ENCODE measurements at regions not wholly inside any gene's neighbourhood (a gene's known extent, or its start where the extent isn't known, plus 50 kb on each side); places are given as distances from the start of the nearest gene placed in this dataset.
A peak's percentile ranks its signal among the peaks of the same experiment; 100 is the strongest.

GRCh38 chr5:165871291-165871690 is 2365.9 kb downstream of the MAT2B start:
- DNase-seq: no peak

GRCh38 chr5:165874851-165875250 is 2369.4 kb downstream of the MAT2B start:
- DNase-seq: no peak

DNA sequence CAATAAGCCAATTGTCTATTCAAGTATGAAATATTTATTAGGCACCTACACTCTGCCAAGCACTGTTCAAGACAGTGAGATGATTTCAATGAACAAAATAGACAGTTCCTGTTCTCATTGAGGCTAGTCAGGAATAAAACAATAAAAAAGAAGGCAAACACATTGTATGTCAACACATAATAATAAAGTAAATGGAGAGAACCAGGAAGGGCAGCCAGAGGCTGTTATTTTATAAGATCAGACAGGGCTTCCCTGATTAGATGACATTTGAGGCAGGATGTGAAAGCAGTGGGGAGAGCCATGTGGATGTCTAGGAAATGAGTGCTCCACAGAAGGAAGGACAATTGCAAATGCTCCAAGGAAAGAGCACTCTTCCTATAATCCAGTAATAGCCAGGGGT is 2371.1 kb downstream of the MAT2B start:
- no peak for DNase-seq

DNA sequence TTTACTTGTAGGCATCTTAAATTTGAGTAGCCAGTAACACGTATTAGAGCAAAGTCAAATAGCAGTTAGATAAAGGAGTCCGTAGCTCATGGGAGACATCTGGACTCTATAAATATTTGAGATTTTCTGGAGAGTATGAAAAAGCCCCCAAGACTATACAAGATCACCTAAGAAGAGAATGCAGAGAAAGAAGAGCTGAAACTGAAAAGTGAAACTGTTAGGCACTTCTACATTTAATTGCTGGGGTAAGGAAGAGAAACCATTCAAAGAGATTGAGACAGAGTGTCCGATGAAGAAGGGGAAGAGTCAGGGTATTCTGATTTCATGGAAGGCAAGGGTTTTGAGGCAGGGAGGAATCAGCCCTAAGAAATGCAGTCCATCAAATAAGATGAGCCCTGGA is 2372.1 kb downstream of the MAT2B start:
- DNase-seq: no peak

DNA sequence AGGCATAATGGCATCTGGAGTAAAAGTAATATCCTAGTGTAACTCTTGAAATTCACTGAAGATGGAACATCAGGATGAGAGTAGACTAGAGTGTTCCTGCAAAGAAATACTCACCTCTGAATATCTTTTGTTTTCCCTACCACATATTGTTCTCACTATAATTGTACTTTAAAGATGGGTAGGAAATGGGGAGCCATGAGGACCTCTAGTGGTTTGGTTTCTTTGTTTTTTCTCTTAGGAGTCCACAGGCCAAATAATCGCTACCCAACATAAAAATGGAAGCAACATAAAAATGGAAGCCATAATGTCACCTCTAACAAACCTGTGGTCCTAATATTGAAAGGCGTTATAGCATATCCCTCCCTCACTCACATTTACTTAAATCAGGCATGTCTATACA is 2375.8 kb downstream of the MAT2B start:
- no peak for DNase-seq

- DNase-seq: no peak
Measured at GRCh38 chr5:165882099-165882498, 2376.7 kb downstream of the MAT2B start.

DNA sequence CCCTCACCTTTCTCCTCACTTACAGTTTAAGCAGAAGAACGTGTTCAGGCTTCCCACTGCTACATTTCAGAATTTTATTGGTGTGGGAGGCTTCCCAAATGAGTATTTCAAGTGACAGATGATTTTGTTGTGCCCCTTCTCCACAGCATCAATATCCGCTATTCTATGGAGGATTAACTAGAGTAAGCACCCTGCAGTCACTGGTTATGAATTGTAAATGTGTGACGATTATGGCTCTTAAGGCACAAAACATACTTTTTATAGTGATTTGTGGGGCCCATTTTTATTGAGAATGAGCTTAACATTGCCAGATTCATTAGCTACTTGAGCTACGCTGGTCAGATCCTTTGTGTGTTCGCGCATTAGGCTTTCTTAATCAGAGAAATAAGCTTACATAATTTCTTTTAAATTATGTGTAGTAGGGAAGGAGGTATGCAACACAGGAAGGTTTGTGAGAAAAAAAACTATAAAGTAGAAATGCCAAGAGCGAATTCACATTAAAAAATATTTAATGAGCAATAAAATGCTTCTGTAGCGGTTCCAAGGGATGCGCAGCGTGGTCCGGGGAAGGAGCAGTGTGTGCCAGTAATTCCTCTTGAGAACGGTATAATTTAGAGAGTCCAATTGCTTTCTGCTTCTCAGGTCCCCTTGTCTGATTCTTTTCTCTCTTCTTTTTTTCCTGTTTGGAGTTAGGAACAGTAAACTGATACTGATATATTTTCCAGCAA is 2380.4 kb downstream of the MAT2B start:
- DNase-seq: no peak

GRCh38 chr5:165887147-165887546 is 2381.7 kb downstream of the MAT2B start:
- no peak for DNase-seq

GRCh38 chr5:165892383-165892782 is 2387.0 kb downstream of the MAT2B start:
- no peak for DNase-seq

DNA sequence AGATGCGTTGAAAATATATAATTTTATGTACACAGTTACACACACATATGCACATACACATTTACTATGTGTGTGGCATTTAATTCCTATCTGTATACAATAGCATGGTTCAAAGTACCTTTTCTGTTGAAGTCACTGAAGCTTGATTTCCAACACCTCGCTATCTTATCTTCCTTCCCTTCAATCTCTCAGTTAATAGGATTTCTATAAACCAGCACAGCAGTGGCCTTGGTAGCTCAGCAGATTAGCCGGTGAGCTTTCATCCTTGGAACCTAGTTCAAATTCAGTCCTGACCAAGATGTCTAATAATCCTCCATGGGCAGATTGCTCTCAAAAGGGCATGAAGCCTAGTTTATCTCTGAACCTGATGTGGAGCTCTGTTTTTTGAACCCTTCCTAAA is 2389.5 kb downstream of the MAT2B start:
- no peak for DNase-seq

GRCh38 chr5:165903835-165904234 is 2387.6 kb upstream of the WWC1 start:
- no peak for DNase-seq

DNA sequence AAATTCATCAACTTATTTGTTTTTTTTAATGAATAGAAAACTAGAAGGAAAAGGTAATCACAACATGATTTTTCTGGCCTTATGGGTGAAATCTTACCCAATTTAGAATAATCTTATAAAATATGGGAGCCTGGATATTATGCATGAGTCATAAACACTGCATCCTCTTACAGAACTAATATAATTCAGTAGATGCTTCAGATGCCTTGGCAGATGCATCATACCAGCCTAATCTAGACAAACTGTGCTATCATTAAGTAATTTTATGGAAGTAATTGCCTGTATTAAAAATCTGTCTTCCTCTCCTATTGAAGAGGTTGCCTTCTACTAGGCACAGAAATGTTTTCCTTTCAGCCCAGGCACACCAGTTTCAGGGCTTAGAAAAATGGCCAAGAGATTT is 2384.6 kb upstream of the WWC1 start:
- DNase-seq: no peak

- DNase-seq: no peak
Measured at GRCh38 chr5:165913059-165913458, 2378.4 kb upstream of the WWC1 start.

GRCh38 chr5:165914456-165914855 is 2377.0 kb upstream of the WWC1 start:
- DNase-seq: no peak

GRCh38 chr5:165919196-165919595 is 2372.2 kb upstream of the WWC1 start:
- DNase-seq: no peak

- DNase-seq: no peak
Measured at GRCh38 chr5:165920655-165921054, 2370.8 kb upstream of the WWC1 start.

DNA sequence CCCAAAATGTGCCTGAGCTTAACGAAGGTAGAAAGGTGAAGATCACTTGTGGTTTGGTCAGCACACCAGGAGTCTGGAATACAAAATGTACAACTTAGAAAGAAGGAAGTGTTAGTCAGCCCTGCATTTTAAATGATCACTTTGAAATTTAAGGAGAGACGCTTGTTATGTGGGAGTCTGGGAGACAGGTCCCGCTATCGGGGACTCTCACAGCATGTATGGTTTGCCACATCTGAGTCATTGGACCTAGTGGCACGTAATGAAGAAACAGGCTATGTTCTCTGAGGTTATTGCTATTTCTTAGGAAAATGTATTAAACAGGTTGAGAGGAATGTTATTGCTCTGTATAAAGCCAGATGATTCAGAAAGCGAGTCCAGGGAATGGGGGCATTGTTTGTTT is 2362.5 kb upstream of the WWC1 start:
- no peak for DNase-seq

GRCh38 chr5:165940541-165940940 is 2350.9 kb upstream of the WWC1 start:
- DNase-seq: no peak

DNA sequence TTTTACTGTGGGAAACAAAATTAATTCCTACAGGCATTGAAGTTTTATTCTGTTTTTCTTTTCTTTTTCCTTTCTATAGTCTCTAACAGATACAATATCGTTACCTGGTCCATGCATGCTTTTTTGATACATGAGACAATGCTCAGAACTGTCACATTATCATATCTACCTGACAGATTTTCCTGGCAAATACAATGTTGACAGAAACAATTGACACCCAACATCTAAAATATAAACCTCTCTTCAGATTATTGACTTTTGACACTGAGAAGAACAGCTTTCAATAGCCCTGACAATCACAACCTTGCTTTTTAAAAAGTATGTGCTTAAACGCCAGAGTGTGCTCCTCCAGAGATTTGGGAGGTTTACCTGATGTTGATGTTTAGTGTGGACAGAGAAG is 2334.6 kb upstream of the WWC1 start:
- no peak for DNase-seq

DNA sequence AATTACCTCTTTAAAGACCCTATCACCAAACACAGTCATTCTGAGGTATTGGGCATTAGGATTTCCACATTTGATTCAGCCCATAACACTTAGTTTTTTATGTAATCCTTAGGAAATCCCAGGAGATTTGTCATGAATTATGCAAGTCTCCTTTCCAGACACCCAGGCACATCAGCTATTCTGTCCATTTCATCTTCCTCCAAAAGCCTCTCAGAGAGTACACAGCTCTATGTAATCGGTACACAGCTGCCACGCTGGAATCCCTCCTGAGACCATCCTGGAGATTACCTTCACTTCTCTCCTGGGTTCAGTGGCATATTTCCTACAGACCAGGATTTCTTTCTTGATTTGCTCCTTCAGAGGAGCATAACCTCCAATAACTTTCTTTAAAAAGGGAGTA is 2309.8 kb upstream of the WWC1 start:
- no peak for DNase-seq

- DNase-seq: peak in 2 of 56 donors; percentile 1 to 2
Measured at GRCh38 chr5:165996201-165996875, 2295.1 kb upstream of the WWC1 start.

DNA sequence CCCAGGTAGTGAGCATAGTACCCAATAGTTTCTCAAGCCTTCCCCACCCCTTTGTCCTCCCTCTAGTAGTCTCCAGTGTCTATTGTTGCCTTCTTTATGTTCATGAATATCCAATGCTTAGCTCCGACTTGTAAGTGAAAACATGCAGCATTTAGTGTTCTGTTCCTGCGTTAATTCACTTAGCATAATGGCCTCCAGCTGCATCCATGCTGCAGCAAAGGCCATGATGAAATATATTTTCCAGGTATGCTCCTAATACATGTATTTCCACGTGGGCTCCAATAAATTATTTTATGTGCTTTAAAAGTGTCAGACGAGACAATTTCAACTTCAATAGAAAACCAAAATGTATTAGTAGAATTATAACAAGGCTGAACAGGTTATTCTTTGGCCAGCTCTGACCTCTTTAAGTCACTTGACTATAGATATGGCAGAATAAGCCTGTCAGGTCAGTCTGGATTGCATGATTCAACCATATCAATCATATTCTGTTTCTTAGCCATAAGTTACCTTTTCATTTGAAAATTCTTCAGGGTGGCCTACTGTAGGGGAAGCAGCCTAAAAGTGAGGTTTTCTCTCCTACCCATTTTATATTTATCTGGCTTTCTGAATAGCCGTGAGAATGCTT is 2291.6 kb upstream of the WWC1 start:
- no peak for DNase-seq

- DNase-seq: no peak
Measured at GRCh38 chr5:166004006-166004405, 2287.4 kb upstream of the WWC1 start.

All from amygdala (tissue), 56 donors.